Nephron (organoid): ENCODE measurements at regions not wholly inside any gene's neighbourhood (a gene's known extent, or its start where the extent isn't known, plus 50 kb on each side); places are given as distances from the start of the nearest gene placed in this dataset.

Experiments used
- H3K27ac Mint-ChIP-seq, 3 experiments: 2 replicates each; pipeline ENCODE4 v1.8.0; 2020; ENCODE audit warnings: mixed read lengths in 3 of 3, mild to moderate bottlenecking in 2 of 3, moderate library complexity in 1 of 3
- H3K27me3 Mint-ChIP-seq: 2 replicates; pipeline ENCODE4 v1.8.0; 2021; ENCODE audit warnings: low read depth, mild to moderate bottlenecking, moderate library complexity, mixed read lengths
- H3K36me3 Mint-ChIP-seq: 2 replicates; pipeline ENCODE4 v1.8.0; 2020; ENCODE audit warnings: low read depth, mixed read lengths
- H3K4me1 Mint-ChIP-seq: 2 replicates; pipeline ENCODE4 v1.8.0; 2020; ENCODE audit warnings: mixed read lengths
- H3K4me3 Mint-ChIP-seq, 3 experiments: 2 replicates each; pipeline ENCODE4 v1.8.0; 2020; ENCODE audit warnings: mild to moderate bottlenecking in 3 of 3, mixed read lengths in 3 of 3, moderate library complexity in 2 of 3
- H3K9me3 Mint-ChIP-seq: 2 replicates; pipeline ENCODE4 v1.8.0; 2020; ENCODE audit warnings: mixed read lengths
- TF ChIP-seq, protein P1 (sequence below), 3 experiments: fragments of 200-600 bp; sonication (generic); IDR thresholded peaks; one replicate each; pipeline ENCODE4 v1.5.0; 2021; ENCODE audit warnings: antibody characterized with exemption in 3 of 3; ENCODE audit not compliant: unreplicated experiment in 3 of 3

DNA sequence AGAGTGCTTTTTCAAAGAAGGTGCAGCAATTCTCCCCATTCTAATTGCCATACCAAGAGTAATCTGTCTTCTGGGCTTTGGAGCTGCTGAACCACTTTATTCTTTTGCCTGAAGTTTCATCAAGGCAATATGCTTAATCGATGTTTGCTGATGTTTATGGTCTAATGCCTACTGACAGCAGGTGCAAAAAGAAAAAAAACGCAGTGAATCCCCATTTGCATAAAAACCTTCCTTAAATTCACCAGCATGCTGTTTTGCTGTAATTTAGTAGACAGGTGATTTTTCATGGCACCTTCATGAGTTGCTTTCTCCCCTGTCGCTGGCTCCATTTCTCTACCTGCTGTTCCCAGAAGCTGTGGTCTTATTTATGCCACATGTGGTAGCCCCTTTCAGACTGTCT lies 83.1 kb upstream of the MAST4 start:
- H3K4me3 Mint-ChIP-seq = no peak overlapping the region
- peaks cover 4% of the 10 kb centered on the region for H3K4me1 Mint-ChIP-seq
- TF ChIP-seq, protein P1, sequence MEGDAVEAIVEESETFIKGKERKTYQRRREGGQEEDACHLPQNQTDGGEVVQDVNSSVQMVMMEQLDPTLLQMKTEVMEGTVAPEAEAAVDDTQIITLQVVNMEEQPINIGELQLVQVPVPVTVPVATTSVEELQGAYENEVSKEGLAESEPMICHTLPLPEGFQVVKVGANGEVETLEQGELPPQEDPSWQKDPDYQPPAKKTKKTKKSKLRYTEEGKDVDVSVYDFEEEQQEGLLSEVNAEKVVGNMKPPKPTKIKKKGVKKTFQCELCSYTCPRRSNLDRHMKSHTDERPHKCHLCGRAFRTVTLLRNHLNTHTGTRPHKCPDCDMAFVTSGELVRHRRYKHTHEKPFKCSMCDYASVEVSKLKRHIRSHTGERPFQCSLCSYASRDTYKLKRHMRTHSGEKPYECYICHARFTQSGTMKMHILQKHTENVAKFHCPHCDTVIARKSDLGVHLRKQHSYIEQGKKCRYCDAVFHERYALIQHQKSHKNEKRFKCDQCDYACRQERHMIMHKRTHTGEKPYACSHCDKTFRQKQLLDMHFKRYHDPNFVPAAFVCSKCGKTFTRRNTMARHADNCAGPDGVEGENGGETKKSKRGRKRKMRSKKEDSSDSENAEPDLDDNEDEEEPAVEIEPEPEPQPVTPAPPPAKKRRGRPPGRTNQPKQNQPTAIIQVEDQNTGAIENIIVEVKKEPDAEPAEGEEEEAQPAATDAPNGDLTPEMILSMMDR (IDR thresholded peaks at IDR 0.05; ENCODE audit: unreplicated experiment in 3 of 3) = no peak
- no peaks in the 10 kb centered on the region for H3K27me3 Mint-ChIP-seq
- H3K36me3 Mint-ChIP-seq = no peaks in the 10 kb centered on the region
- no peak overlapping the region for H3K27ac Mint-ChIP-seq
- H3K9me3 Mint-ChIP-seq = peaks cover 7% of the 10 kb centered on the region

DNA sequence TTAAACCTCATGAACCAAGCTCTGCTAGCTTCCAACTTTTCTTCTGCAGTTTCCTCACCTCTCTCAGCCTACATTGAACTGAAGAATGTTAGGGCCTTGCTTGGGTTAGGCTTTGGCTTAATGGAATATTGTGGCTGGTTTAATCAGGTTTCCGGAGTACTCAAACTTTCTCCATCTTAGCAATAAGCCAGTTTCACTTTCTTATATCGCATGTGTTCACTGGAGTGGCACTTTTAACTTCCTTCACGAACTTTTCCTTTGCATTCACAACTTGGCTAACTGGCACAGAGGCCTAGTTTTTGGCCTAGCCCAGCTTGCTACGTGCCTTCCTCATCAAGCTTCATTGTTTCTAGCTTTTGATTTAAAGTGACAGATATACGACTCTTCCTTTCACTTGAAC lies 81.0 kb upstream of the MAST4 start:
- no peaks in the 10 kb centered on the region for H3K36me3 Mint-ChIP-seq
- no peak overlapping the region for H3K27ac Mint-ChIP-seq
- H3K27me3 Mint-ChIP-seq = no peaks in the 10 kb centered on the region
- TF ChIP-seq, protein P1 (IDR thresholded peaks at IDR 0.05; ENCODE audit: unreplicated experiment in 3 of 3) = no peak
- no peak overlapping the region for H3K4me3 Mint-ChIP-seq
- no peaks in the 10 kb centered on the region for H3K4me1 Mint-ChIP-seq
- H3K9me3 Mint-ChIP-seq = peaks cover 13% of the 10 kb centered on the region

DNA sequence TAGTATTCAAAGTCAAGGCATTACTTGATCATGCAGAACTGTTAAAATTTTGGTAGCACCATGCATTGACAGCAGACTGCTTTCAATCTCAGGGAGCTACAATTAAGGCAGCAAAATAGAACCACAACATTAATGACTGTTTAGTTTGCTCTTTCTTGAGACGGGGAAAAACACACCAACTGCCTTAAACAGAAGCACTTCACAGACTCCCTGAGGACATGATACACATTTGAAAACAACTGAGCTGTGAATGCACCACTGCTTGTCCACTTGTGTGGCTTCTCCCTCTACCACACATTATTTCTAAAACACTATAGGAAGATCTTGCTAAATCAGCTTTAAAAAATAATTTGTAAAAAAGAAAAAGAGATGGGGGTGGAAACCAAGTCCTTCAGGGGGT lies 79.6 kb upstream of the MAST4 start:
- H3K27ac Mint-ChIP-seq = no peak overlapping the region
- peaks cover 22% of the 10 kb centered on the region for H3K9me3 Mint-ChIP-seq
- H3K4me1 Mint-ChIP-seq = no peaks in the 10 kb centered on the region
- no peaks in the 10 kb centered on the region for H3K27me3 Mint-ChIP-seq
- peaks cover 4% of the 10 kb centered on the region for H3K36me3 Mint-ChIP-seq
- no peak overlapping the region for H3K4me3 Mint-ChIP-seq
- TF ChIP-seq, protein P1 (IDR thresholded peaks at IDR 0.05; ENCODE audit: unreplicated experiment in 3 of 3) = no peak

- no peak overlapping the region for H3K4me3 Mint-ChIP-seq
Measured at GRCh38 chr5:66517351-66517750, 78.8 kb upstream of the MAST4 start.

GRCh38 chr5:66518052-66518451 lies 78.1 kb upstream of the MAST4 start:
- Mint-ChIP-seq H3K27me3 (no peaks in the 10 kb centered on the region), H3K4me1 (no peaks in the 10 kb centered on the region), H3K4me3 (no peak overlapping the region), H3K9me3 (peaks cover 16% of the 10 kb centered on the region), H3K27ac (no peak overlapping the region), H3K36me3 (peaks cover 4% of the 10 kb centered on the region)
- TF ChIP-seq, protein P1 (IDR thresholded peaks at IDR 0.05; ENCODE audit: unreplicated experiment in 3 of 3) = no peak

More at GRCh38 chr5:66517351-66517750, 78.8 kb upstream of the MAST4 start:
- peaks cover 19% of the 10 kb centered on the region for H3K9me3 Mint-ChIP-seq
- TF ChIP-seq, protein P1 (IDR thresholded peaks at IDR 0.05; ENCODE audit: unreplicated experiment in 3 of 3) = no peak
- no peaks in the 10 kb centered on the region for H3K27me3 Mint-ChIP-seq
- H3K4me1 Mint-ChIP-seq = no peaks in the 10 kb centered on the region
- peaks cover 4% of the 10 kb centered on the region for H3K36me3 Mint-ChIP-seq
- H3K27ac Mint-ChIP-seq = no peak overlapping the region

GRCh38 chr5:66518753-66519152 lies 77.4 kb upstream of the MAST4 start:
- H3K27me3 Mint-ChIP-seq = no peaks in the 10 kb centered on the region
- TF ChIP-seq, protein P1 (IDR thresholded peaks at IDR 0.05; ENCODE audit: unreplicated experiment in 3 of 3) = no peak
- no peaks in the 10 kb centered on the region for H3K4me1 Mint-ChIP-seq
- no peak overlapping the region for H3K4me3 Mint-ChIP-seq
- peaks cover 16% of the 10 kb centered on the region for H3K9me3 Mint-ChIP-seq
- peaks cover 4% of the 10 kb centered on the region for H3K36me3 Mint-ChIP-seq
- H3K27ac Mint-ChIP-seq = peak overlapping the region in 2 of 3 experiments; percentile 15 to 42
